ENCODE measurements at regions not wholly inside any gene's neighbourhood (a gene's known extent, or its start where the extent isn't known, plus 50 kb on each side); places are given as distances from the start of the nearest gene placed in this dataset.

- no peak for TF ChIP-seq CTCF (conservative IDR thresholded peaks at IDR 0.05; ENCODE audit: low read depth, low read length)
- no peak for TF ChIP-seq RAD21 (IDR thresholded peaks at IDR 0.05; ENCODE audit: low read length)
These were observed 70.3 kb upstream of the LHFPL2 start for GRCh38 chr5:78718824-78719223.
